ENCODE measurements at regions not wholly inside any gene's neighbourhood (a gene's known extent, or its start where the extent isn't known, plus 50 kb on each side); places are given as distances from the start of the nearest gene placed in this dataset.
A peak's percentile ranks its signal among the peaks of the same experiment; 100 is the strongest.

DNA sequence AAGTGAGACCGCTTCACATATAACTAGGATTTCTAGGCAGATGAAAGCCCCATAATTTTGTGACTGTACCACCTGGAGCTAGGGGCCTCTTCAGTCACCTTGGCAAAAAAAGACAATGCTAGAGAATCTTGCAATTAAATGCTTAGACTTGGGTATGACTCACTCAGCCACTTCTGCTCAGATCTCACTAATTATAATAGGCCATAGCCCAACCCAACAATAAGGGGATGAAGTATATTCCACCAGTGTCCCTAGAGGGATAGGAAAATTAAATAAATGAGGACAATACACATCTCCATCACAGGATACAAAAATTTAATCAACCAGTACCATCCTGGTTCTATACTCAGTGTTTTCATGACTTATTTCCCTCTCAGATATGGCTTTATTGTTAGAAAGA, 1079.9 kb upstream of the C9orf72 start:
- no peak for DNase-seq

DNA sequence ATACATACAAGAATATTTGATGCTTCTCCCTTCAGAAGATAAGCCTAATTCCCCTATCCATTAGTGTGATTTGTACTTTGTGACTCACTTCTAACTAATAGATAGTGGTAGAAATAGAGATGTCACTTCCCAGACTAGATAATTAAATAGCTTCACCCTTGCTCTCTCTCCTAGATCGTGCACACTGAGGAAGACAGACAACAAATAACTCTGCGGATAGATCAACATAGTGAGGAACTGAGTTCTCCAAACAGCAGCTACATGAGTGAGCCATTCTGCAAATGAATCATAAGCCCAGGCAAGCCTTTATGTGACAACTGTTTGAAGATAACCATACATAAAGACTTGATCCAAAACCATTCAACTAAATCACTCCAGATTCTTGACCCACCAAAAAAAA, 1083.4 kb upstream of the C9orf72 start:
- DNase-seq: no peak

DNA sequence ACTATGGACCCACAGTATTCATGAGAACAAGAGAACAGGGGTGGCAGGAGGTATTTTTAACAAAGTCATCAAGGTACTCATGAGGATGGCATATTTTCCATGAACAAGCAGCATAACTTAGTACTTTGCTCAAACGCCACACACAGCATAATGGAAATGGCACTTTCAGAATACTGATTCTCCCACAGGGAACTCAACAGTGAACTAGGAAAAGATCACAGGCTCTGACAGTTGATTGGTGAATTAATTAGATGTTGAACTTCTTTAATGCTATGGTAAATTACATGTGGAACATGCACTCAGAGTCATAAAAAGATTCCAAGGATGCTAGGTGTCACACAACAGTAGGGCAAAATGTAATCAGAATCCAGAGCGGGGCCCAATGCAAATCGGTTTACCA, 1088.6 kb upstream of the C9orf72 start:
- DNase-seq: no peak

GRCh38 chr9:28662675-28663074, 1089.4 kb upstream of the C9orf72 start:
- no peak for DNase-seq

GRCh38 chr9:28668158-28668557, 1094.9 kb upstream of the C9orf72 start:
- DNase-seq: peak; percentile 55

- no peak for DNase-seq
These were observed 1097.7 kb upstream of the C9orf72 start for GRCh38 chr9:28671000-28671399.

- no peak for DNase-seq
These were observed 1104.8 kb upstream of the C9orf72 start for GRCh38 chr9:28678097-28678496.

DNA sequence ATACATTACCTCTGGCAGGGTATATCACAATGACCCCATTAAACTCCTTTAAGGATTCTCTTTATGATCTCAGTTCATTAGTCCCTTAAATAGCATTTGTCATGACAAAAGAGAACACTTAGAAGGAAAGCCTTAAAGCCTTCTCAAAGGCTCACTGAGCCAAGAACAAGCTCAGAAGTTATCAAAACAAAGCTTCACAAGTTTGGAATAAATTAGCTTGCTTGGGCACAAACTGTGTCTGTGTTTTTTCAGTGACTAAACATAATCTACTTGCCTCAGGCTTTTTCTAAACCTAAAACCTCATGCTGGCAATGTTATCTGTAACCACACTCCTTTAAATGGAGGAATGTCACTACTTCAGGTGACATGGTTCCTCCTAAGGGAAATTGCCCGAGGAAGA, 1114.9 kb upstream of the C9orf72 start:
- DNase-seq: no peak

- DNase-seq: no peak
These were observed 1118.7 kb upstream of the C9orf72 start for GRCh38 chr9:28692012-28692411.

DNA sequence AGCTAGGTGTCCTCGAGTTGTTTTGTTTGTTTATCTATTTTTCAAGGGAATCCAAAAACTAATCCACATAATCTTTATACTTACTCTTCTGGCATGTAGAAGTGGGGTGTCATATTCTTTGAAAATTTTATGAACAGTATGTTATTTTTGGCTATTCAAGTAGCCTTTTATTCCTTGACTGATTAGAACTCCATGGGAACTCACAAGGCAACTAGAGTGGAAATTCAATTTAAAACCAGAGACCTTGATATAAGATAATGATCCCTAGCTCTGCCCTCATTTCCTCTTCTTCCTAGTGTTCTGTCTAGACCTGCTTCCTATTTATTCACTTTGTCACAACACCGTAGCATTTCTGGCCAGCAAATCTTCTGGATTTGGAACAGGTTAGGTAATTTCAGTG, 1123.7 kb upstream of the C9orf72 start:
- no peak for DNase-seq

- DNase-seq: peak; percentile 6
These were observed 1126.4 kb upstream of the C9orf72 start for GRCh38 chr9:28699632-28700031.

DNA sequence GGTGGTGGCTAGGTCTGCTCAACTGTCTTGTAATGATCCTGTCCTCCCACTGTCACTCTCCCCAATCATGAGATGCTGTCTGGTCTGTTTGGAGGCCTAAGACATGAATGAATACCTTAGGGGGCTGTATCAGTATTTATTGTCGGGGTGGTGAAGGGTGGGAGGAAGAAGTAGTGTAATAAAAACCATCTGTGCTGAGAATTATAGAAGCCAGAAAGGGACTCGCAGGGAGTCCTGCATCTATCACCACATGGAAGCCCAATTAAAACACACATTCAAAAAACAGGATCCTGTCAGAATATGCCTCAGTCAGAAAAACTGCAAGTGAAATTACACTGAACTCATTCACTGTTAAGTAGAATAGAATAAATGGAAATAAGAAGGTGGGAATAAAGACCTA, 1134.3 kb upstream of the C9orf72 start:
- no peak for DNase-seq

DNA sequence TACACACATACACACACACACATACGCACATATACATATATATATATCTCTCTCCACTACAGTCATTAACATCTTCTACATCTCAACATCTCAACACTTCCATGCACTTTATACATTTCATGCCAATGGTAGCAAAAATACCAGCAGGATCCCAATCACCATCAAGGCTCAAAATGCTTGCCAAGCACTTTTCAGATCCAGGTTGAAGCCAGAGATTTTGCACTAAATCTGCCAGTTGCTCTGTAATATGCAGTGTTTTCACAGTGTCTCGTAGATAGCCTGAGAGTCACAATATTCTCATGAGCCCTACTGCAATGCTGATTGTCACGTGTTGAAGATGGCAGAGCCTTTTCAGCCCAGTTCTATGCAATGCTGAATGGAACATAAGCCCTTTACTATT, 1140.9 kb upstream of the C9orf72 start:
- DNase-seq: no peak

GRCh38 chr9:28718226-28718625, 1144.9 kb upstream of the C9orf72 start:
- no peak for DNase-seq

- DNase-seq: no peak
These were observed 1147.5 kb upstream of the C9orf72 start for GRCh38 chr9:28720746-28721145.

GRCh38 chr9:28730111-28730510, 1156.8 kb upstream of the C9orf72 start:
- DNase-seq: no peak

DNA sequence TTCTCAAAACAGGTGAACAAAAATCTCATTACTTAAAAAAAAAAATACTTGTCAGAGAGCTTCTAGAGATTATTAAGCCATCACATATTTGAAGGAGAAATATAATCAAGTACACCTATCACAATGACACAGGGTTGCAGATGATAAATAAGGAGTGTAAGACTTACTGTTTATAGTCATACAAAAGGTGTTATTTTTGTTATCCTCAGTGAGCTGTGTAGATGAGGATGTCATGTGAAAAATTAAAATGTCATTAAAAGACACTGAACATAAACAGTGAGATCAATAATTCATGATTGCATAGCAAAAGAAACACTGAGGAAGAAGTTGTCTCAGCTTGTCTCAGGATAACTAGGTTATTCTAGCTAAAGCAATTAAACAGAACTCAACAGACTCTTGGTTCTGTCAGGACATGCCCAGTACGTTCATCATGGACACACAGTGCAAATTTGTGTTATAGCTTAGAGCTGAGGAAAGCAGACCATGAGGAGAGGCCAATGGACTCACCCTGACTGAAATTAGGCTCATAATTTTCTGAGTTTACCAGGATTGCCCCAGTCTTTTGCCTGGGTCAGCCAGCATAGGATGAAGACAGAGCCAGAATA, 1162.6 kb upstream of the C9orf72 start:
- no peak for DNase-seq

DNA sequence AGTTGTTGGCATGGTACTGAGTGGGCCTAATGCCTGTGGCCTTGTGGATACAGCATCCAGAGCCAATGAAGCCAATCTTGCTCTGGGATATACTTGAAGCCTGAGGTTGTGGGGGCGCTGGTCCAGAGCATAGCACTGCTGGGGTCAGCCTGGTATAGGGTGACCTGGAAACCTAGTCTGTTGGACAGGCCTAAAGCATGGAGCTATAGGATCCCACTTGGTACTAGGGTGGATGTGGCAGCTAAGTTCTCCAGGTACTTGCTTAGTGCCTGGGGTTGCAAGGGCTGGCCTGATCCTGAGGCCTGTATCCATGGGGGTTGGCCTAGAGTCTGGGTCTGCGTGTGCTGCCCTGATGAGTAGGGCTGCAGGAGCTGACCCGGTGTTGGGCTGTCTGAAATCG, 1168.2 kb upstream of the C9orf72 start:
- no peak for DNase-seq

DNA sequence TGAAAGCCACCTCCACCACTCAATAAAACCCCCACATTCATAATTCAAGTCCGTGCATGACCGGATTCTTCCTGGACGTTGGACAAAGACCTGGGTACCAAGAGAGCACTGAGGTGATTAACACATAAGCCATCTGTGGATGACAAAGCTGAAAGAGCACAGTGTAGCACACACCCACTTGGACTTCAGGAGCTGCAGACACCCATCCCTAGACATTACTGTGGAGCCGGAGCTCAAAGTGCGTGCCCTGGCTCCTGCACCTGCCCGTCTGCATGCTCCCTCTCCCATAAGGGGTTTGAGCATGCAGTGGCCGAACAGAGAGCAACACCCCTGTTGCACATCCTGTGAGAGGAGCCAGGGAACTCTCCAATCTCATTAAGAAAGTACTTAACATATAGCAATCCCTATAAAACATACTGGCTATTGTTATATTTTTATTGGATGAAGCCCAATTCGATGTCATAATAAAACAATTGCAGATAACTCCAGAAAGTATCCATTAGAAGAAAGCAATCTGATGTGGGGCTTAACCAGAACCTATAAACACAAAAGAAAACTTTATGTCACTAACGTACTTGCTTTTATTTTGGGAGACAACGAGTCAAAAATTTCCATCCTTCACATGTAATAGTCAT, 1174.2 kb upstream of the C9orf72 start:
- DNase-seq: no peak

DNA sequence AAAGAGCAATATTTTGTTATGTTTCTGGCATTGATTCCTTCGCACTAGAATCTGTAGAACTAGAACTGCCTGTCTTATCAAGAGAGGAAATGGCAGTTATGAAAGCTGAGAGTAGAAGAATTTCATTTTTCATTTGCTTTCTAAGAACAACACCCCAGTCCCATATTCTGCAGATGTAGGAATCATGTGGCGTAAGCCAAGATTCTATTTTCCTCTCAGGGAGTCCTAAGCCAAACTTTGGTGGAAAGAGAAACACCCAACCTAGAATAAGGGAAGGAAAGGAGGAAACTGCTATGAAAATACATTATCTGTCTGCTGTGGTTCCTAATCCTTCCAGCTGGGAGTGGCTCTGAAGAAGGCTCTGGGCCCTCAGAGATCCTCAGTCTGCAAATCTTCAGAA, 1176.9 kb upstream of the C9orf72 start:
- DNase-seq: peak; percentile 37

- DNase-seq: no peak
These were observed 1185.1 kb upstream of the C9orf72 start for GRCh38 chr9:28758341-28758740.

DNA sequence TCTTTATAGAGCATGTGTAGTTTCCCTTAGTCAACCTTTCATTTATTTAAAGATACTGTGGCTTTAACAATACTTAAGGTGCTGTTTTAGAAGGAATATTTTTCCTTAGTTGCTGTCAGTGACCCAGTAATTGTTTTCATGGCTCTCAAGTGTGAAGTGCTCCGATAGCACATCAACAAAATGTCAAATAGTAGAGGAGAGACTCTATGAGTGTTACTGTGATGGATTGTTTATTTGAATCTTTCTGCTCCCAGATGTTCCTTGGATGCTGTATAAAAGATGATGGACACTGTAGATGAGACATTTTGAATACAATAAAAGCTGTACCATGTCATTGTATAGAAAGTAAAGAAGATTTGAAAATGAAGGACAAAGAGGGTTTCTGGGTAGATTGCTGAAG, 1185.7 kb upstream of the C9orf72 start:
- DNase-seq: no peak

DNA sequence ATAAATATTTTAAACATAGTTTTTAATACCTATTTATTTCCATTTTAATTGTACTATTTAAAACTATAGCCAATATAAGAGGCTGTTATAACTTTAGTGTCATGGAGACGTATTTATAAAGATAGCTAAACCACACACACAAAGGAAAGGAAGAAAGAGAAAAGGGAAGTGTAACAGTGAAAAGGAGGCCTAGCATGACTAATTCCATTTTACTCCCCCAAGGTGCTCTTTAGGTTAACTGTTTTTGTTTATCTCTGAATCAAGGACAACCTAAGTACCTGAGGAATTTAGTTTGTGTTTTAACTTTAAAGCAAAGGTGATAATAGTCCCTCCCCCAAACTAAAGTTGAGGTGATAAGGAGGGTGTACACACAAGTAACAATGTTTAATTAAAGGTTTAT, 1188.9 kb upstream of the C9orf72 start:
- peak; percentile 60 for DNase-seq

DNA sequence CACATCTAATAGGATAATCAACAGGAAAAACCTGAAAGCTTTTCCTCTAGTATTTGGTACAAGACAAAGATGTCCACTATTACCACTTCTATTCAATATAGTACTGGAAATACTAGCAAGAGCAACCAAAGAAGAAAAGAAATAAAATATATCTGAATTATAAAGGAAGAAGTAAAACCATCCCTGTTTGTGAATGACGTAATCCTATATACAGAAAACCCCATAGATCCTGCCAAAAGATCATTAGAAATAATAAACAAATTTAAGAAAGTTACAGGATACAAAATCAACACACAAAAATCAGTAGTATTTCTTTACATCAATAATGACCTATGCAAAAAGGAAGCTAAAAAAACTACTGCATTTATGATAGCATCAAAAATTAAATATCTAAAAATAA, 1191.3 kb upstream of the C9orf72 start:
- DNase-seq: no peak

GRCh38 chr9:28770226-28770625, 1196.9 kb upstream of the C9orf72 start:
- no peak for DNase-seq
